GM23248 (cell line): ENCODE measurements at regions not wholly inside any gene's neighbourhood (a gene's known extent, or its start where the extent isn't known, plus 50 kb on each side); places are given as distances from the start of the nearest gene placed in this dataset.

ENCODE experiments used
- DNase-seq: peaks from one replicate; pipeline ENCODE4 v3.0.0-alpha.2; 2015
- H2AFZ ChIP-seq: fragments of 200-600 bp; sonication (generic); 2 replicates; pipeline ENCODE4 v1.6.1; 2016; ENCODE audit warnings: antibody characterized with exemption
- H3F3A ChIP-seq: fragments of 200-600 bp; sonication (generic); 2 replicates; pipeline ENCODE4 v1.6.1; 2016; ENCODE audit warnings: mild to moderate bottlenecking, antibody characterized with exemption, mixed run types; ENCODE audit not compliant: insufficient read depth
- H3K27ac ChIP-seq: fragments of 200-600 bp; sonication (generic); 2 replicates; pipeline ENCODE4 v1.5.1; 2016; ENCODE audit warnings: mild to moderate bottlenecking
- H3K27me3 ChIP-seq: fragments of 200-600 bp; sonication (generic); replicated peaks from 2 replicates; pipeline ENCODE4 v1.6.1; 2016; ENCODE audit warnings: mild to moderate bottlenecking; ENCODE audit not compliant: insufficient read depth
- H3K36me3 ChIP-seq: fragments of 200-600 bp; sonication (generic); 2 replicates; pipeline ENCODE4 v1.6.1; 2016; ENCODE audit warnings: low read depth, mild to moderate bottlenecking
- H3K4me1 ChIP-seq: fragments of 200-600 bp; sonication (generic); 2 replicates; pipeline ENCODE4 v1.6.1; 2016; ENCODE audit warnings: mild to moderate bottlenecking; ENCODE audit not compliant: insufficient read depth
- H3K4me2 ChIP-seq: fragments of 200-600 bp; sonication (generic); one replicate; pipeline ENCODE4 v1.6.1; 2016; ENCODE audit warnings: mild to moderate bottlenecking; ENCODE audit not compliant: unreplicated experiment
- H3K4me3 ChIP-seq: fragments of 200-600 bp; sonication (generic); 2 replicates; pipeline ENCODE4 v1.5.1; 2016; ENCODE audit warnings: mild to moderate bottlenecking
- H3K79me2 ChIP-seq: fragments of 200-600 bp; sonication (generic); 2 replicates; pipeline ENCODE4 v1.6.1; 2016; ENCODE audit warnings: mild to moderate bottlenecking; ENCODE audit not compliant: insufficient read depth
- H3K9ac ChIP-seq: fragments of 200-600 bp; sonication (generic); 2 replicates; pipeline ENCODE4 v1.6.1; 2016; ENCODE audit warnings: mild to moderate bottlenecking
- H3K9me2 ChIP-seq: fragments of 200-600 bp; sonication (generic); 2 replicates; pipeline ENCODE4 v1.6.1; 2016; ENCODE audit warnings: mixed run types, mild to moderate bottlenecking, moderate library complexity; ENCODE audit not compliant: insufficient read depth
- H3K9me3 ChIP-seq: fragments of 200-600 bp; sonication (generic); one replicate; pipeline ENCODE4 v1.6.1; 2017; ENCODE audit warnings: low read depth
- H4K20me1 ChIP-seq: fragments of 200-600 bp; sonication (generic); 2 replicates; pipeline ENCODE4 v1.6.0; 2016; ENCODE audit not compliant: insufficient read depth
- EZH2 ChIP-seq: fragments of 200-600 bp; sonication (generic); IDR thresholded peaks from 2 replicates; pipeline ENCODE4 v1.6.1; 2018; ENCODE audit warnings: antibody characterized with exemption, mild to moderate bottlenecking; ENCODE audit not compliant: insufficient read depth, poor library complexity, severe bottlenecking
- EZH2phosphoT487 ChIP-seq: fragments of 200-600 bp; sonication (generic); IDR thresholded peaks from 2 replicates; pipeline ENCODE4 v1.6.1; 2018; ENCODE audit warnings: antibody characterized with exemption, moderate library complexity, mild to moderate bottlenecking, low read depth; ENCODE audit not compliant: insufficient read depth
- WGBS, 2 experiments: methylation state at CpG; one replicate each; pipeline ENCODE4 v1.1.6; 2015 to 2017; ENCODE audit warnings: low lambda C conversion rate in 2 of 2, low coverage in 1 of 2; ENCODE audit errors: missing lambda C conversion rate in 2 of 2; 5-methylcytosine and 5-hydroxymethylcytosine counted together
- in situ Hi-C: fragments of 300-500 bp; cut with MboI; formaldehyde crosslinking; loops from 2 replicates; pipeline ENCODE4 v1.15.0; 2020

GRCh38 chr5:108675736-108676135 lies 72.0 kb upstream of the FER start:
- no peak overlapping the region for H3K27ac ChIP-seq
- H3K9me3 ChIP-seq: no peaks in the 10 kb centered on the region
- in situ Hi-C loops: no loop called here
- DNase-seq: no peak
- no peaks in the 10 kb centered on the region for H3K36me3 ChIP-seq
- no peak overlapping the region for H3K9ac ChIP-seq
- H3K27me3 ChIP-seq: no peaks in the 10 kb centered on the region
- H3K4me2 ChIP-seq: no peak overlapping the region
- WGBS, 2 experiments: 94 to 96% methylated on average over 5 of the region's 5 CpGs
- TF ChIP-seq EZH2 (no peak), EZH2phosphoT487 (no peak)
- no peaks in the 10 kb centered on the region for H3K9me2 ChIP-seq
- no peaks in the 10 kb centered on the region for H3K4me1 ChIP-seq
- no peaks in the 10 kb centered on the region for H3K79me2 ChIP-seq
- no peak overlapping the region for H3K4me3 ChIP-seq
- no peaks in the 10 kb centered on the region for H4K20me1 ChIP-seq
- no peaks in the 10 kb centered on the region for H3F3A ChIP-seq
- H2AFZ ChIP-seq: no peak overlapping the region

GRCh38 chr5:108672639-108673038 lies 75.1 kb upstream of the FER start:
- no peak overlapping the region for H3K27ac ChIP-seq
- no peak overlapping the region for H3K9ac ChIP-seq
- no peaks in the 10 kb centered on the region for H3K9me2 ChIP-seq
- H3K4me1 ChIP-seq: no peaks in the 10 kb centered on the region
- DNase-seq: no peak
- no peaks in the 10 kb centered on the region for H3K79me2 ChIP-seq
- H3K9me3 ChIP-seq: no peaks in the 10 kb centered on the region
- no peaks in the 10 kb centered on the region for H3K27me3 ChIP-seq
- TF ChIP-seq EZH2phosphoT487: no peak
- TF ChIP-seq EZH2: no peak
- H3F3A ChIP-seq: no peaks in the 10 kb centered on the region
- no peak overlapping the region for H3K4me2 ChIP-seq
- no peaks in the 10 kb centered on the region for H4K20me1 ChIP-seq
- WGBS, 2 experiments: 36 to 42% methylated on average over 2 of the region's 2 CpGs
- H3K4me3 ChIP-seq: no peak overlapping the region
- no peak overlapping the region for H2AFZ ChIP-seq
- in situ Hi-C loops: no loop called here
- no peaks in the 10 kb centered on the region for H3K36me3 ChIP-seq

DNA sequence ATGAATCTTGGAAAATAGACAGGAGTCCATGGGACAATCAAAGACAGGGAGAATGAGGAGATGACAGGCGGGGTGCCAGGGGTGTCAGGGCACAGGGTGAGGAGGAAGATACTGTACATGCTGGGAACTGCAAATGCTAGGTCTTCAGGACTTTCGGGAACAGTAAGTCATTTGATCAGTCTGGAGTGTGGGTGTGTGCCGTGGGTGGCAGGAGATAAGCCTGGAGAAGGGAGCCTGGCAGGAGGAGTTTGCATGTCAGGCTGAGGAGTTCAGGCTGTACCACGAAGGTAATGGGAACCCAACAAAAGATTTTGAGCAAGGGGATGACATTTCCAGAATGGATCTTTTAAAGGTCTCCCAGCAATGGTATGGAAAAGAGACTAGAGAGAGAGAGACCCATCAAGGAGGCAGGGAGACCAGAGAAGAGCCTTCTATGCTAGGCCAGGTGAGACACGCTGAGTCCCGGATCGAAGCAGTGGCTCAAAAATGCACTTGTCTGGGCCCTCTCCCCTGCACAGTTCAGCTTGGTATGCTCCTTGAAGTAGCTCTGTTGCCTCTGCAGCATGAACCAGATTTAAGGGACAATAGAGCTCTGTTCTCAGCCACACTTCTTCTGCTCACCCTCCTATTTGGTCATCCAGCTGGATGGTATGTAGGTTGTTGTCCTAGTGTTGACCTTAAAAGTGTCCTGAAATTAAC lies 77.0 kb upstream of the FER start:
- TF ChIP-seq EZH2phosphoT487 (no peak), EZH2 (no peak)

DNA sequence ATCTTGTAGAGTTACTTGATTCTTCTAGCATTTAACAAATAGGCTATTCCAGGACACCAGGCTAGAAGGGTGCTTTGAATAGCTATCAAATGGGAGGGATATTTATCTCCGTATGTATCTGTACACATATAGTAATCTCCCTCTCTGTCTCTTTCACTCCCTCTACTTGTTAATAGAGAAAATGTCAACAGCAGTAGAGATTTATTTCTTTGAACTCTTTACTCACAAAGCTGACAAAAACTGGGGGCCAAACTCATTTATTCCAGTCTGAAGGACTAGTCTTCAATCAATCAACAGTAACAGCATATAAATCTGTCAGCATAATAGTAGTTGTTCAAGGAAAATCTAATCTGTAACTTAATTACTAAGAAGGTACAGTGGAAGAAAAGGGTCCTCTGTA lies 78.2 kb upstream of the FER start:
- no peaks in the 10 kb centered on the region for H3K9me2 ChIP-seq
- H3K27ac ChIP-seq: no peak overlapping the region
- no peaks in the 10 kb centered on the region for H3K27me3 ChIP-seq
- H3K4me1 ChIP-seq: no peaks in the 10 kb centered on the region
- H3K79me2 ChIP-seq: no peaks in the 10 kb centered on the region
- H4K20me1 ChIP-seq: no peaks in the 10 kb centered on the region
- DNase-seq: no peak
- H3K4me3 ChIP-seq: no peak overlapping the region
- no peak overlapping the region for H2AFZ ChIP-seq
- no peaks in the 10 kb centered on the region for H3K9me3 ChIP-seq
- no peaks in the 10 kb centered on the region for H3K36me3 ChIP-seq
- in situ Hi-C loops: no loop called here
- no peaks in the 10 kb centered on the region for H3F3A ChIP-seq
- 60 to 68% methylated on average over 1 of the region's 1 CpG for WGBS, 2 experiments
- H3K4me2 ChIP-seq: no peak overlapping the region
- H3K9ac ChIP-seq: no peak overlapping the region
- TF ChIP-seq EZH2 (no peak), EZH2phosphoT487 (no peak)

More for the DNA sequence above, 77.0 kb upstream of the FER start:
- Histone ChIP-seq H4K20me1 (no peaks in the 10 kb centered on the region), H3K79me2 (no peaks in the 10 kb centered on the region), H2AFZ (no peak overlapping the region), H3K27me3 (no peaks in the 10 kb centered on the region), H3F3A (no peaks in the 10 kb centered on the region), H3K4me3 (no peak overlapping the region), H3K36me3 (no peaks in the 10 kb centered on the region), H3K9me3 (no peaks in the 10 kb centered on the region), H3K4me1 (no peaks in the 10 kb centered on the region), H3K4me2 (no peak overlapping the region), H3K9me2 (no peaks in the 10 kb centered on the region), H3K9ac (no peak overlapping the region), H3K27ac (no peak overlapping the region)
- WGBS, 2 experiments: 77 to 78% methylated on average over 7 of the region's 7 CpGs
- in situ Hi-C loops: no loop called here
- no peak for DNase-seq
